ENCODE measurements at regions not wholly inside any gene's neighbourhood (a gene's known extent, or its start where the extent isn't known, plus 50 kb on each side); places are given as distances from the start of the nearest gene placed in this dataset.
A peak's percentile ranks its signal among the peaks of the same experiment; 100 is the strongest.

DNA sequence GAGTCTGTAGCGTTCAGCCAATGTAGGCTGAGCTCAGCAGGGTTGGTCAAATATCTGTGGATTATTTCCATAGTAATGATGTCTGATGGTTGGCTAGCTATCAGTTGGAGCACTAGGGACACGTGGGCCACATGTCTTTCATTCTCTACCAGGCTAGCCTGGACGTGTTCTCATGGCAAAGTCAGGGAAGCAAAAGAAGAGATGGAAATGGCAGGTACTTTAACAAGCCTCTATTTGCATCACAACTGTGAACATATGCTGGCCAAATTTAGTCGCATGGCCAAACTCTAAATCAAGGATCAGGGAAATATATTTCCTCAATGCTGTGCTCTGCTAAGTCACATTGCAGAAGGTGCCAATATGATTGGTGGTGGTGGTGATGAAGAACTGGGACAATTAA, 371.6 kb upstream of the CHST9 start:
- no peak for FAIRE-seq
- DNase-seq (ENCODE audit: insufficient read length, low spot score), result no peak
- TF ChIP-seq, protein P1, sequence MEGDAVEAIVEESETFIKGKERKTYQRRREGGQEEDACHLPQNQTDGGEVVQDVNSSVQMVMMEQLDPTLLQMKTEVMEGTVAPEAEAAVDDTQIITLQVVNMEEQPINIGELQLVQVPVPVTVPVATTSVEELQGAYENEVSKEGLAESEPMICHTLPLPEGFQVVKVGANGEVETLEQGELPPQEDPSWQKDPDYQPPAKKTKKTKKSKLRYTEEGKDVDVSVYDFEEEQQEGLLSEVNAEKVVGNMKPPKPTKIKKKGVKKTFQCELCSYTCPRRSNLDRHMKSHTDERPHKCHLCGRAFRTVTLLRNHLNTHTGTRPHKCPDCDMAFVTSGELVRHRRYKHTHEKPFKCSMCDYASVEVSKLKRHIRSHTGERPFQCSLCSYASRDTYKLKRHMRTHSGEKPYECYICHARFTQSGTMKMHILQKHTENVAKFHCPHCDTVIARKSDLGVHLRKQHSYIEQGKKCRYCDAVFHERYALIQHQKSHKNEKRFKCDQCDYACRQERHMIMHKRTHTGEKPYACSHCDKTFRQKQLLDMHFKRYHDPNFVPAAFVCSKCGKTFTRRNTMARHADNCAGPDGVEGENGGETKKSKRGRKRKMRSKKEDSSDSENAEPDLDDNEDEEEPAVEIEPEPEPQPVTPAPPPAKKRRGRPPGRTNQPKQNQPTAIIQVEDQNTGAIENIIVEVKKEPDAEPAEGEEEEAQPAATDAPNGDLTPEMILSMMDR (IDR thresholded peaks at IDR 0.05; ENCODE audit: insufficient read depth, missing control alignments), result no peak

DNA sequence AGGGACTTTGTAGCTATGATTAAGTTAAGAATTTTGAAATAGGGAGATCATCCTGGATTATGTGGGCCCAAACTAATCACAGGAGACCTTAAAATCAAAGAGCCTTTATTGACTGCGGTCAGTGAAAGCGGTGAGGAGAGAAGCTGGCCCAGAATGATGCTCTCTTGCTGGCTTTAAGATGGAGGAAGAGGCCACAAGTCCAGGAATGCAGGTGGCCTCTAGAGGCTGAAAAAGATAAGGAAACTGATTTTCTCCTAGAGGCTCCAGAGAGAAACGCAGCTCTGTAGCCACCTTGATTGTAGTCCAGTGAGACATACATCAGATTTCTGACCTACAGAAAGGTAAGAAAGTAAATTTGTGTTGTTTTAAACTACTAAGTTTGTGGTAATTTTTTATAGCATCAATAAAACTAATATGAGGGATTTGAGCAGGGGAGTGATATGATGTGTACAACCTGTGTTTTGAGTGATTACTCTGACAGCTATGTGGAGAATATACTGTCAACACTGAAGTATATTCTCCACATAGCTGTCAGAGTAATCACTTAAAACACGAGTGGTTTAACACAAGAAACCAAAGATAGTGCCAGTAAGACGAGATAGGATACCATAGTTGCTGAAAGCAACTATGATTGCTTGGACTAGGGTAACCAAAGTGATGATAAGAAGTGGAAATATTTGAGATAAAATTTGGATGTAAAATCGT, 364.4 kb upstream of the CHST9 start:
- DNase-seq (ENCODE audit: insufficient read length, low spot score), result no peak

GRCh38 chr18:27546991-27547390, 361.9 kb upstream of the CHST9 start:
- TF ChIP-seq, protein P1 (IDR thresholded peaks at IDR 0.05; ENCODE audit: insufficient read depth, missing control alignments), result no peak
- no peak for DNase-seq (ENCODE audit: insufficient read length, low spot score)
- peak; percentile 21 for FAIRE-seq

More for the DNA sequence above, 364.4 kb upstream of the CHST9 start:
- no peak for FAIRE-seq
- TF ChIP-seq, protein P1 (IDR thresholded peaks at IDR 0.05; ENCODE audit: insufficient read depth, missing control alignments), result no peak

- no peak for FAIRE-seq
- TF ChIP-seq, protein P1 (IDR thresholded peaks at IDR 0.05; ENCODE audit: insufficient read depth, missing control alignments), result no peak
- no peak for DNase-seq (ENCODE audit: insufficient read length, low spot score)
Observed at GRCh38 chr18:27544206-27544605, 359.1 kb upstream of the CHST9 start.

- DNase-seq (ENCODE audit: insufficient read length, low spot score) (no peak), FAIRE-seq (no peak)
- TF ChIP-seq, protein P1 (IDR thresholded peaks at IDR 0.05; ENCODE audit: insufficient read depth, missing control alignments), result no peak
Observed at GRCh38 chr18:27541293-27541692, 356.2 kb upstream of the CHST9 start.

DNA sequence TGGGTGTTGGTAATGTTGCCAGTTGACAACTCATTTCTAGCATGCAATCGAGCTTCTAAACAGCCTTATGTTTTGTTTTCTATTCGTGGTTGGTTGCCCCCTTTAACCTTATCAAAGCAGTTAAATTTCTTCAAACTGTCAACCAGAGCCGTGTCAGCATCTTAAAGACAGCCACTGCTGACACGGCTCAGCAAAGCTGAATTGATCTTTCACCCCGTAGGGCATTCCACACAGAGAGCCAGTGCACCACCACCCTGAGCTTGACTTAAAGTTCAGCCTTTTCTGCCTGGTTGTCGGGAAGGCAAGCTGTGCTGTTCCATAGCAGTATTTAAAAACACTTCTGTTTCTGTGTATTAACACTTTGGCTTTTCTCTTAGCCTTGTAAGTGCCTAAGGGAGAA, 355.0 kb upstream of the CHST9 start:
- TF ChIP-seq, protein P1 (IDR thresholded peaks at IDR 0.05; ENCODE audit: insufficient read depth, missing control alignments), result no peak

GRCh38 chr18:27528925-27529521, 343.9 kb upstream of the CHST9 start:
- FAIRE-seq (no peak), DNase-seq (ENCODE audit: insufficient read length, low spot score) (no peak)
- TF ChIP-seq, protein P1 (IDR thresholded peaks at IDR 0.05; ENCODE audit: insufficient read depth, missing control alignments), result no peak

More for the DNA sequence above, 355.0 kb upstream of the CHST9 start:
- FAIRE-seq (no peak), DNase-seq (ENCODE audit: insufficient read length, low spot score) (no peak)
